K562 (cell line): ENCODE measurements at regions not wholly inside any gene's neighbourhood (a gene's known extent, or its start where the extent isn't known, plus 50 kb on each side); places are given as distances from the start of the nearest gene placed in this dataset.

Source experiments
- ATAC-seq: fragments of 200-7000 bp; cut with Tn5 transposase; 3 replicates; pipeline ENCODE4 v1.9.1; 2020; ENCODE audit warnings: moderate library complexity
- BruUV-seq: library from RNA; stranded (reverse); fragments of 400-500 nt; replicated peaks from 2 replicates; lab custom pipeline; 2021; lab: Mats Ljungman, UMichigan
- CTCF ChIA-PET: fragments of 300-600 bp; formaldehyde crosslinking; extraction: SDS; loops from one replicate; lab custom pipeline; 2021; ENCODE audit warnings: low intra/inter-chr PET ratio; lab: Yijun Ruan, JAX
- POLR2A ChIA-PET: fragments of 300-600, 350-650 bp; sonication (Branson Sonifier 250); formaldehyde crosslinking; extraction: SDS; loops from one replicate; lab custom pipeline; 2021; ENCODE audit warnings: antibody characterized with exemption, inconsistent platforms; lab: Yijun Ruan, JAX
- DNase-seq, 4 experiments: peaks; one replicate each; pipeline versions ENCODE4 v3.0.0 to v3.0.0-alpha.2; 2011 to 2018; ENCODE audit warnings: low spot score in 3 of 4, mixed read lengths in 3 of 4; ENCODE audit errors: extremely low read depth in 1 of 4
- FAIRE-seq: peaks from 2 replicates; lab custom pipeline; 2011; peaks lifted over from hg19 to GRCh38; lab: Jason Lieb, UNC
- H2AFZ ChIP-seq: 2 replicates; pipeline ENCODE4 v1.6.0; 2011; ENCODE audit warnings: low read depth, low read length, control low read depth, inconsistent platforms
- H3K27ac ChIP-seq: fragments of 200-600 bp; 3 replicates; pipeline ENCODE4 v1.8.0; 2011; ENCODE audit warnings: low read depth, mild to moderate bottlenecking, control low read depth, inconsistent platforms, low read length, moderate library complexity, mixed read lengths; ENCODE audit errors: extremely low read depth
- H3K27me3 ChIP-seq, 2 experiments: fragments of 300-600 bp in 1 of 2; 2 replicates in 1 of 2; 3 replicates in 1 of 2; pipeline versions ENCODE4 v1.6.0 to v1.8.0; 2011; ENCODE audit warnings: inconsistent platforms in 2 of 2, low read length in 2 of 2, mild to moderate bottlenecking in 1 of 2, mixed read lengths in 1 of 2, moderate library complexity in 1 of 2; ENCODE audit not compliant: control insufficient read depth in 2 of 2, insufficient read depth in 2 of 2
- H3K36me3 ChIP-seq: fragments of 300-600 bp; 3 replicates; pipeline ENCODE4 v1.8.0; 2011; ENCODE audit warnings: mild to moderate bottlenecking, low read length, inconsistent platforms; ENCODE audit not compliant: control insufficient read depth, insufficient read depth
- H3K4me1 ChIP-seq, 2 experiments: fragments of 200-600 bp in 1 of 2; replicated peaks in 1 of 2; 2 replicates in 1 of 2; 3 replicates in 1 of 2; pipeline versions ENCODE4 v1.5.1 to v1.8.0; 2011; ENCODE audit warnings: inconsistent platforms in 2 of 2, low read length in 2 of 2, mild to moderate bottlenecking in 1 of 2, mixed read lengths in 1 of 2, moderate library complexity in 1 of 2; ENCODE audit not compliant: control insufficient read depth in 2 of 2, insufficient read depth in 2 of 2
- H3K4me2 ChIP-seq: 2 replicates; pipeline ENCODE4 v1.6.1; 2011; ENCODE audit warnings: low read length, control low read depth, inconsistent platforms, mixed read lengths; ENCODE audit not compliant: insufficient read depth
- H3K4me3 ChIP-seq: fragments of 200-600 bp; sonication (generic), shearing (Covaris generic); 2 replicates; pipeline ENCODE4 v1.5.1; 2016; ENCODE audit warnings: control low read depth, inconsistent platforms
- H3K79me2 ChIP-seq: fragments of 200-600 bp; 3 replicates; pipeline ENCODE4 v1.8.0; 2011; ENCODE audit warnings: low read length, inconsistent platforms; ENCODE audit not compliant: control insufficient read depth, insufficient read depth
- H3K9ac ChIP-seq, 2 experiments: 2 replicates each; pipeline versions ENCODE4 v1.6.0 to v1.6.1; 2011; ENCODE audit warnings: low read depth in 2 of 2, low read length in 2 of 2, control low read depth in 1 of 2, inconsistent platforms in 1 of 2, mild to moderate bottlenecking in 1 of 2, mixed read lengths in 1 of 2; ENCODE audit not compliant: insufficient read depth in 1 of 2
- H3K9me1 ChIP-seq: one replicate; pipeline ENCODE4 v1.6.0; 2011; ENCODE audit warnings: inconsistent platforms, mild to moderate bottlenecking, low read length, moderate library complexity; ENCODE audit not compliant: control insufficient read depth, insufficient read depth
- H3K9me3 ChIP-seq: replicated peaks from 2 replicates; pipeline ENCODE4 v1.5.1; 2011; ENCODE audit warnings: low read depth, low read length, inconsistent platforms; ENCODE audit not compliant: control insufficient read depth, insufficient read depth
- H4K20me1 ChIP-seq: replicated peaks from 2 replicates; pipeline ENCODE4 v1.6.1; 2011; ENCODE audit warnings: low read length, inconsistent platforms, mixed read lengths; ENCODE audit not compliant: control insufficient read depth, insufficient read depth
- ATF1 ChIP-seq, 2 experiments: fragments of 450-650 bp in 1 of 2; IDR thresholded peaks; 2 replicates each; pipeline ENCODE4 v1.6.1; 2016; ENCODE audit warnings: missing compliant biosample characterization in 1 of 2, missing genetic modification characterization in 1 of 2
- ETV5 ChIP-seq: sonication (generic); formaldehyde crosslinking; IDR thresholded peaks from 2 replicates; pipeline ENCODE4 v1.4.0; 2020; ENCODE audit warnings: low read depth, mild to moderate bottlenecking, missing genetic modification reagents
- KAT8 ChIP-seq: fragments of 450-650 bp; IDR thresholded peaks from 2 replicates; pipeline ENCODE4 v1.6.1; 2016; ENCODE audit warnings: low read depth, mild to moderate bottlenecking
- KHSRP ChIP-seq: fragments of 450-650 bp; IDR thresholded peaks from 2 replicates; pipeline ENCODE4 v1.6.1; 2017
- KLF1 ChIP-seq: fragments of 450-650 bp; IDR thresholded peaks from 2 replicates; pipeline ENCODE4 v1.6.1; 2016; ENCODE audit warnings: missing genetic modification characterization, missing compliant biosample characterization
- MBD2 ChIP-seq: sonication (generic); IDR thresholded peaks from 2 replicates; pipeline ENCODE4 v1.6.1; 2016; ENCODE audit warnings: low read depth, borderline replicate concordance
- PURB ChIP-seq: sonication (generic); formaldehyde crosslinking; IDR thresholded peaks from 2 replicates; pipeline ENCODE4 v1.9.0; 2021; ENCODE audit warnings: low read depth, mild to moderate bottlenecking, missing genetic modification reagents
- TCF7 ChIP-seq: sonication (generic); IDR thresholded peaks from 2 replicates; pipeline ENCODE4 v1.6.1; 2016; ENCODE audit warnings: antibody characterized with exemption, borderline replicate concordance
- WGBS: fragments of 100-300 bp; shearing (Covaris generic); methylation state at CpG from one replicate; pipeline ENCODE4 v1.1.6; 2016; ENCODE audit warnings: low coverage, mixed read lengths; ENCODE audit not compliant: insufficient coverage; ENCODE audit errors: missing lambda C conversion rate; 5-methylcytosine and 5-hydroxymethylcytosine counted together
- in situ Hi-C: fragments of 300-500 bp; cut with MboI; formaldehyde crosslinking; loops from 4 replicates; pipeline ENCODE4 v1.15.0; 2018; ENCODE audit warnings: inconsistent platforms, mixed read lengths
- intact Hi-C: fragments of 100-400 bp; cut with micrococcal nuclease; formaldehyde crosslinking; loops from 2 replicates; pipeline ENCODE4 v1.14.2; 2022
- TF ChIP-seq, protein P1 (sequence below): sonication (generic); formaldehyde crosslinking; IDR thresholded peaks from 2 replicates; pipeline ENCODE4 v1.8.0; 2022; ENCODE audit warnings: missing genetic modification reagents, mild to moderate bottlenecking, borderline replicate concordance
- TF ChIP-seq, protein P2 (sequence below): sonication (generic); formaldehyde crosslinking; IDR thresholded peaks from 2 replicates; pipeline ENCODE4 v1.4.0; 2020; ENCODE audit warnings: mild to moderate bottlenecking, missing genetic modification reagents
- TF ChIP-seq, protein P3 (sequence below): fragments of 450-650 bp; IDR thresholded peaks from 2 replicates; pipeline ENCODE4 v1.6.1; 2016; ENCODE audit warnings: borderline replicate concordance
- TF ChIP-seq, protein P4 (sequence below): sonication (generic); formaldehyde crosslinking; IDR thresholded peaks from 2 replicates; pipeline ENCODE4 v1.8.0; 2023; ENCODE audit warnings: missing genetic modification reagents, mild to moderate bottlenecking, borderline replicate concordance

DNA sequence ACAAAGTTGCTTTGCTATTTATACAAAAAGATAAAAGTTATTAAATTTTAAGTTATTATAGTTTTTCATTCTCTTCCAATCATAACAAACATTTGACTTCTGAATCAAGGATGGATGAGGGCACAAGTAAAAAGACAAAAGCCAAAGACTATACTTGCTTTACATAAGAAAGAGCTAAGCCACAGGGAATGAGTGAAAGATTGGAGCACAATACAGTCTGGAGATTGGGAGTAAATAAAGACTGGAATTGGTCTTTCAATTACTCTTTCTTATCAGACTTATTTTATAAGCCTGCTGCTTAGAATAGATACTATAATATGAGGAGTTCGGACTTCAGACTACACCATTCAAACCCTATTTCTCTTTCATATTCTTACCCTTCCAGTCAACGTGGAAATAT, 1874.1 kb upstream of the PRR20A start:
- H4K20me1 ChIP-seq: no peaks in the 10 kb centered on the region
- H3K4me1 ChIP-seq: no peaks in the 10 kb centered on the region
- ATAC-seq (no peak), DNase-seq (no peak), FAIRE-seq (no peak)
- no peak overlapping the region for H3K4me3 ChIP-seq
- H3K9me1 ChIP-seq: no peaks in the 10 kb centered on the region
- in situ Hi-C loops (no loop called here), intact Hi-C loops (no loop called here)
- H3K36me3 ChIP-seq: no peaks in the 10 kb centered on the region
- H3K79me2 ChIP-seq: no peaks in the 10 kb centered on the region
- no peak overlapping the region for H2AFZ ChIP-seq
- H3K27me3 ChIP-seq: no peaks in the 10 kb centered on the region
- H3K9me3 ChIP-seq: no peaks in the 10 kb centered on the region
- H3K27ac ChIP-seq: no peak overlapping the region
- WGBS: 0% methylated on average over 2 of the region's 2 CpGs
- H3K4me2 ChIP-seq: no peak overlapping the region
- ChIA-PET POLR2A (no interaction called here), CTCF (no interaction called here)
- no peak overlapping the region for H3K9ac ChIP-seq
- BruUV-seq: no TSS peak
- no peak for TF ChIP-seq MBD2
- TF ChIP-seq KLF1: no peak
- no peak for TF ChIP-seq ATF1 (CRISPR knock-in tag; IDR thresholded peaks at IDR 0.05)
- TF ChIP-seq ATF1 (tag; IDR thresholded peaks at IDR 0.05): no peak
- TF ChIP-seq PURB (CRISPR knock-in tag): no peak
- TF ChIP-seq, protein P1, sequence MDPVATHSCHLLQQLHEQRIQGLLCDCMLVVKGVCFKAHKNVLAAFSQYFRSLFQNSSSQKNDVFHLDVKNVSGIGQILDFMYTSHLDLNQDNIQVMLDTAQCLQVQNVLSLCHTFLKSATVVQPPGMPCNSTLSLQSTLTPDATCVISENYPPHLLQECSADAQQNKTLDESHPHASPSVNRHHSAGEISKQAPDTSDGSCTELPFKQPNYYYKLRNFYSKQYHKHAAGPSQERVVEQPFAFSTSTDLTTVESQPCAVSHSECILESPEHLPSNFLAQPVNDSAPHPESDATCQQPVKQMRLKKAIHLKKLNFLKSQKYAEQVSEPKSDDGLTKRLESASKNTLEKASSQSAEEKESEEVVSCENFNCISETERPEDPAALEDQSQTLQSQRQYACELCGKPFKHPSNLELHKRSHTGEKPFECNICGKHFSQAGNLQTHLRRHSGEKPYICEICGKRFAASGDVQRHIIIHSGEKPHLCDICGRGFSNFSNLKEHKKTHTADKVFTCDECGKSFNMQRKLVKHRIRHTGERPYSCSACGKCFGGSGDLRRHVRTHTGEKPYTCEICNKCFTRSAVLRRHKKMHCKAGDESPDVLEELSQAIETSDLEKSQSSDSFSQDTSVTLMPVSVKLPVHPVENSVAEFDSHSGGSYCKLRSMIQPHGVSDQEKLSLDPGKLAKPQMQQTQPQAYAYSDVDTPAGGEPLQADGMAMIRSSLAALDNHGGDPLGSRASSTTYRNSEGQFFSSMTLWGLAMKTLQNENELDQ (CRISPR knock-in tag): no peak
- TF ChIP-seq ETV5 (CRISPR knock-in tag): no peak
- TF ChIP-seq, protein P2, sequence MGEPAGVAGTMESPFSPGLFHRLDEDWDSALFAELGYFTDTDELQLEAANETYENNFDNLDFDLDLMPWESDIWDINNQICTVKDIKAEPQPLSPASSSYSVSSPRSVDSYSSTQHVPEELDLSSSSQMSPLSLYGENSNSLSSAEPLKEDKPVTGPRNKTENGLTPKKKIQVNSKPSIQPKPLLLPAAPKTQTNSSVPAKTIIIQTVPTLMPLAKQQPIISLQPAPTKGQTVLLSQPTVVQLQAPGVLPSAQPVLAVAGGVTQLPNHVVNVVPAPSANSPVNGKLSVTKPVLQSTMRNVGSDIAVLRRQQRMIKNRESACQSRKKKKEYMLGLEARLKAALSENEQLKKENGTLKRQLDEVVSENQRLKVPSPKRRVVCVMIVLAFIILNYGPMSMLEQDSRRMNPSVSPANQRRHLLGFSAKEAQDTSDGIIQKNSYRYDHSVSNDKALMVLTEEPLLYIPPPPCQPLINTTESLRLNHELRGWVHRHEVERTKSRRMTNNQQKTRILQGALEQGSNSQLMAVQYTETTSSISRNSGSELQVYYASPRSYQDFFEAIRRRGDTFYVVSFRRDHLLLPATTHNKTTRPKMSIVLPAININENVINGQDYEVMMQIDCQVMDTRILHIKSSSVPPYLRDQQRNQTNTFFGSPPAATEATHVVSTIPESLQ (CRISPR knock-in tag): no peak
- TF ChIP-seq, protein P3, sequence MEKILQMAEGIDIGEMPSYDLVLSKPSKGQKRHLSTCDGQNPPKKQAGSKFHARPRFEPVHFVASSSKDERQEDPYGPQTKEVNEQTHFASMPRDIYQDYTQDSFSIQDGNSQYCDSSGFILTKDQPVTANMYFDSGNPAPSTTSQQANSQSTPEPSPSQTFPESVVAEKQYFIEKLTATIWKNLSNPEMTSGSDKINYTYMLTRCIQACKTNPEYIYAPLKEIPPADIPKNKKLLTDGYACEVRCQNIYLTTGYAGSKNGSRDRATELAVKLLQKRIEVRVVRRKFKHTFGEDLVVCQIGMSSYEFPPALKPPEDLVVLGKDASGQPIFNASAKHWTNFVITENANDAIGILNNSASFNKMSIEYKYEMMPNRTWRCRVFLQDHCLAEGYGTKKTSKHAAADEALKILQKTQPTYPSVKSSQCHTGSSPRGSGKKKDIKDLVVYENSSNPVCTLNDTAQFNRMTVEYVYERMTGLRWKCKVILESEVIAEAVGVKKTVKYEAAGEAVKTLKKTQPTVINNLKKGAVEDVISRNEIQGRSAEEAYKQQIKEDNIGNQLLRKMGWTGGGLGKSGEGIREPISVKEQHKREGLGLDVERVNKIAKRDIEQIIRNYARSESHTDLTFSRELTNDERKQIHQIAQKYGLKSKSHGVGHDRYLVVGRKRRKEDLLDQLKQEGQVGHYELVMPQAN: no peak
- TF ChIP-seq, protein P4, sequence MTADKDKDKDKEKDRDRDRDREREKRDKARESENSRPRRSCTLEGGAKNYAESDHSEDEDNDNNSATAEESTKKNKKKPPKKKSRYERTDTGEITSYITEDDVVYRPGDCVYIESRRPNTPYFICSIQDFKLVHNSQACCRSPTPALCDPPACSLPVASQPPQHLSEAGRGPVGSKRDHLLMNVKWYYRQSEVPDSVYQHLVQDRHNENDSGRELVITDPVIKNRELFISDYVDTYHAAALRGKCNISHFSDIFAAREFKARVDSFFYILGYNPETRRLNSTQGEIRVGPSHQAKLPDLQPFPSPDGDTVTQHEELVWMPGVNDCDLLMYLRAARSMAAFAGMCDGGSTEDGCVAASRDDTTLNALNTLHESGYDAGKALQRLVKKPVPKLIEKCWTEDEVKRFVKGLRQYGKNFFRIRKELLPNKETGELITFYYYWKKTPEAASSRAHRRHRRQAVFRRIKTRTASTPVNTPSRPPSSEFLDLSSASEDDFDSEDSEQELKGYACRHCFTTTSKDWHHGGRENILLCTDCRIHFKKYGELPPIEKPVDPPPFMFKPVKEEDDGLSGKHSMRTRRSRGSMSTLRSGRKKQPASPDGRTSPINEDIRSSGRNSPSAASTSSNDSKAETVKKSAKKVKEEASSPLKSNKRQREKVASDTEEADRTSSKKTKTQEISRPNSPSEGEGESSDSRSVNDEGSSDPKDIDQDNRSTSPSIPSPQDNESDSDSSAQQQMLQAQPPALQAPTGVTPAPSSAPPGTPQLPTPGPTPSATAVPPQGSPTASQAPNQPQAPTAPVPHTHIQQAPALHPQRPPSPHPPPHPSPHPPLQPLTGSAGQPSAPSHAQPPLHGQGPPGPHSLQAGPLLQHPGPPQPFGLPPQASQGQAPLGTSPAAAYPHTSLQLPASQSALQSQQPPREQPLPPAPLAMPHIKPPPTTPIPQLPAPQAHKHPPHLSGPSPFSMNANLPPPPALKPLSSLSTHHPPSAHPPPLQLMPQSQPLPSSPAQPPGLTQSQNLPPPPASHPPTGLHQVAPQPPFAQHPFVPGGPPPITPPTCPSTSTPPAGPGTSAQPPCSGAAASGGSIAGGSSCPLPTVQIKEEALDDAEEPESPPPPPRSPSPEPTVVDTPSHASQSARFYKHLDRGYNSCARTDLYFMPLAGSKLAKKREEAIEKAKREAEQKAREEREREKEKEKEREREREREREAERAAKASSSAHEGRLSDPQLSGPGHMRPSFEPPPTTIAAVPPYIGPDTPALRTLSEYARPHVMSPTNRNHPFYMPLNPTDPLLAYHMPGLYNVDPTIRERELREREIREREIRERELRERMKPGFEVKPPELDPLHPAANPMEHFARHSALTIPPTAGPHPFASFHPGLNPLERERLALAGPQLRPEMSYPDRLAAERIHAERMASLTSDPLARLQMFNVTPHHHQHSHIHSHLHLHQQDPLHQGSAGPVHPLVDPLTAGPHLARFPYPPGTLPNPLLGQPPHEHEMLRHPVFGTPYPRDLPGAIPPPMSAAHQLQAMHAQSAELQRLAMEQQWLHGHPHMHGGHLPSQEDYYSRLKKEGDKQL (CRISPR knock-in tag): no peak
- TF ChIP-seq KHSRP: no peak
- TF ChIP-seq KAT8: no peak
- TF ChIP-seq TCF7: no peak
